ENCODE measurements at regions not wholly inside any gene's neighbourhood (a gene's known extent, or its start where the extent isn't known, plus 50 kb on each side); places are given as distances from the start of the nearest gene placed in this dataset.

DNA sequence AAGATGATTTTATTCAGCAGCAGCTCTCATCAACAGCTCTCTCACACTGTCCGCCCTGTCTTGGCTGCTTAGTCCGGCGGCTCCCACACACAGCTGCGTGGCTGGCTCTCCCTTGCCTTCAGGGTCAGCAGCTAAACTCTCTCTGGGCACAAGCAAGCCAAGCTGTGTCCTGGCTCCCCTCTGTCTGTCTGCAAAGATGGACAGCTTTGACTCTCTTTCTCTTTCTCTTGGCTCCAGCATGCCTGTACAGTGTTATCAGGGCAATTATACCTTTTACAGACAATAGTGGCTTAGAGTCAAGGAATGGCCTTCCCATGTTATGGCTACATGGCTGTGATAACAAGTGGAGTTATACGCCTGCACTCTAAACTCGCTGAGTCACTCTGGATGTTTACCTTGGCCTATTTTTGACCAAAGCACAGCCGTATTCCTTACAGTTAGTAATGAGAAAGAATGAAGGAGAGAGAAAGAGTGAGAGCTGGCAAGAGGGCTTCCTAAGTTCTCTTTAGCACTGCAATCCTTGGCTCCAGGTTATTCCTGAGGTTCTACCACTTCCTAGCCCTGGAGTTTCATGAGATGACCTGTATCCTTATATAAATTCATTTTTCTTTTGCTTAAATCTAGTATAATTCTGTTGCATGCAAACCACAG lies 59.9 kb upstream of the ZSWIM5 start (continued):
- TF ChIP-seq, protein P1, sequence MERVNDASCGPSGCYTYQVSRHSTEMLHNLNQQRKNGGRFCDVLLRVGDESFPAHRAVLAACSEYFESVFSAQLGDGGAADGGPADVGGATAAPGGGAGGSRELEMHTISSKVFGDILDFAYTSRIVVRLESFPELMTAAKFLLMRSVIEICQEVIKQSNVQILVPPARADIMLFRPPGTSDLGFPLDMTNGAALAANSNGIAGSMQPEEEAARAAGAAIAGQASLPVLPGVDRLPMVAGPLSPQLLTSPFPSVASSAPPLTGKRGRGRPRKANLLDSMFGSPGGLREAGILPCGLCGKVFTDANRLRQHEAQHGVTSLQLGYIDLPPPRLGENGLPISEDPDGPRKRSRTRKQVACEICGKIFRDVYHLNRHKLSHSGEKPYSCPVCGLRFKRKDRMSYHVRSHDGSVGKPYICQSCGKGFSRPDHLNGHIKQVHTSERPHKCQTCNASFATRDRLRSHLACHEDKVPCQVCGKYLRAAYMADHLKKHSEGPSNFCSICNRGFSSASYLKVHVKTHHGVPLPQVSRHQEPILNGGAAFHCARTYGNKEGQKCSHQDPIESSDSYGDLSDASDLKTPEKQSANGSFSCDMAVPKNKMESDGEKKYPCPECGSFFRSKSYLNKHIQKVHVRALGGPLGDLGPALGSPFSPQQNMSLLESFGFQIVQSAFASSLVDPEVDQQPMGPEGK (CRISPR knock-in tag; IDR thresholded peaks at IDR 0.05; ENCODE audit: borderline replicate concordance) = no peak
- TF ChIP-seq POLR2AphosphoS2 (IDR thresholded peaks at IDR 0.05; ENCODE audit: low read length) = no peak
- 0 out of 2 replicates have a peak, but pooled peaks have one; percentile 17 for TF ChIP-seq ETV1 (tag; conservative IDR thresholded peaks at IDR 0.05; ENCODE audit: low read depth)
- TF ChIP-seq, protein P2, sequence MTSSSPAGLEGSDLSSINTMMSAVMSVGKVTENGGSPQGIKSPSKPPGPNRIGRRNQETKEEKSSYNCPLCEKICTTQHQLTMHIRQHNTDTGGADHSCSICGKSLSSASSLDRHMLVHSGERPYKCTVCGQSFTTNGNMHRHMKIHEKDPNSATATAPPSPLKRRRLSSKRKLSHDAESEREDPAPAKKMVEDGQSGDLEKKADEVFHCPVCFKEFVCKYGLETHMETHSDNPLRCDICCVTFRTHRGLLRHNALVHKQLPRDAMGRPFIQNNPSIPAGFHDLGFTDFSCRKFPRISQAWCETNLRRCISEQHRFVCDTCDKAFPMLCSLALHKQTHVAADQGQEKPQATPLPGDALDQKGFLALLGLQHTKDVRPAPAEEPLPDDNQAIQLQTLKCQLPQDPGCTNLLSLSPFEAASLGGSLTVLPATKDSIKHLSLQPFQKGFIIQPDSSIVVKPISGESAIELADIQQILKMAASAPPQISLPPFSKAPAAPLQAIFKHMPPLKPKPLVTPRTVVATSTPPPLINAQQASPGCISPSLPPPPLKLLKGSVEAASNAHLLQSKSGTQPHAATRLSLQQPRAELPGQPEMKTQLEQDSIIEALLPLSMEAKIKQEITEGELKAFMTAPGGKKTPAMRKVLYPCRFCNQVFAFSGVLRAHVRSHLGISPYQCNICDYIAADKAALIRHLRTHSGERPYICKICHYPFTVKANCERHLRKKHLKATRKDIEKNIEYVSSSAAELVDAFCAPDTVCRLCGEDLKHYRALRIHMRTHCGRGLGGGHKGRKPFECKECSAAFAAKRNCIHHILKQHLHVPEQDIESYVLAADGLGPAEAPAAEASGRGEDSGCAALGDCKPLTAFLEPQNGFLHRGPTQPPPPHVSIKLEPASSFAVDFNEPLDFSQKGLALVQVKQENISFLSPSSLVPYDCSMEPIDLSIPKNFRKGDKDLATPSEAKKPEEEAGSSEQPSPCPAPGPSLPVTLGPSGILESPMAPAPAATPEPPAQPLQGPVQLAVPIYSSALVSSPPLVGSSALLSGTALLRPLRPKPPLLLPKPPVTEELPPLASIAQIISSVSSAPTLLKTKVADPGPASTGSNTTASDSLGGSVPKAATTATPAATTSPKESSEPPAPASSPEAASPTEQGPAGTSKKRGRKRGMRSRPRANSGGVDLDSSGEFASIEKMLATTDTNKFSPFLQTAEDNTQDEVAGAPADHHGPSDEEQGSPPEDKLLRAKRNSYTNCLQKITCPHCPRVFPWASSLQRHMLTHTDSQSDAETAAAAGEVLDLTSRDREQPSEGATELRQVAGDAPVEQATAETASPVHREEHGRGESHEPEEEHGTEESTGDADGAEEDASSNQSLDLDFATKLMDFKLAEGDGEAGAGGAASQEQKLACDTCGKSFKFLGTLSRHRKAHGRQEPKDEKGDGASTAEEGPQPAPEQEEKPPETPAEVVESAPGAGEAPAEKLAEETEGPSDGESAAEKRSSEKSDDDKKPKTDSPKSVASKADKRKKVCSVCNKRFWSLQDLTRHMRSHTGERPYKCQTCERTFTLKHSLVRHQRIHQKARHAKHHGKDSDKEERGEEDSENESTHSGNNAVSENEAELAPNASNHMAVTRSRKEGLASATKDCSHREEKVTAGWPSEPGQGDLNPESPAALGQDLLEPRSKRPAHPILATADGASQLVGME (CRISPR knock-in tag; IDR thresholded peaks at IDR 0.05) = no peak
- peak; percentile 100 for TF ChIP-seq NFE2 (IDR thresholded peaks at IDR 0.05; ENCODE audit: low read depth)
- TF ChIP-seq CSDE1 (IDR thresholded peaks at IDR 0.05) = no peak
- TF ChIP-seq, protein P3, sequence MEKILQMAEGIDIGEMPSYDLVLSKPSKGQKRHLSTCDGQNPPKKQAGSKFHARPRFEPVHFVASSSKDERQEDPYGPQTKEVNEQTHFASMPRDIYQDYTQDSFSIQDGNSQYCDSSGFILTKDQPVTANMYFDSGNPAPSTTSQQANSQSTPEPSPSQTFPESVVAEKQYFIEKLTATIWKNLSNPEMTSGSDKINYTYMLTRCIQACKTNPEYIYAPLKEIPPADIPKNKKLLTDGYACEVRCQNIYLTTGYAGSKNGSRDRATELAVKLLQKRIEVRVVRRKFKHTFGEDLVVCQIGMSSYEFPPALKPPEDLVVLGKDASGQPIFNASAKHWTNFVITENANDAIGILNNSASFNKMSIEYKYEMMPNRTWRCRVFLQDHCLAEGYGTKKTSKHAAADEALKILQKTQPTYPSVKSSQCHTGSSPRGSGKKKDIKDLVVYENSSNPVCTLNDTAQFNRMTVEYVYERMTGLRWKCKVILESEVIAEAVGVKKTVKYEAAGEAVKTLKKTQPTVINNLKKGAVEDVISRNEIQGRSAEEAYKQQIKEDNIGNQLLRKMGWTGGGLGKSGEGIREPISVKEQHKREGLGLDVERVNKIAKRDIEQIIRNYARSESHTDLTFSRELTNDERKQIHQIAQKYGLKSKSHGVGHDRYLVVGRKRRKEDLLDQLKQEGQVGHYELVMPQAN (IDR thresholded peaks at IDR 0.05; ENCODE audit: borderline replicate concordance) = no peak; the same call in 1 of the 2 replicates
- no peak for TF ChIP-seq IRF2 (CRISPR knock-in tag; IDR thresholded peaks at IDR 0.05)
- TF ChIP-seq ZNF780A (CRISPR knock-in tag; IDR thresholded peaks at IDR 0.05) = no peak
- TF ChIP-seq, protein P4, sequence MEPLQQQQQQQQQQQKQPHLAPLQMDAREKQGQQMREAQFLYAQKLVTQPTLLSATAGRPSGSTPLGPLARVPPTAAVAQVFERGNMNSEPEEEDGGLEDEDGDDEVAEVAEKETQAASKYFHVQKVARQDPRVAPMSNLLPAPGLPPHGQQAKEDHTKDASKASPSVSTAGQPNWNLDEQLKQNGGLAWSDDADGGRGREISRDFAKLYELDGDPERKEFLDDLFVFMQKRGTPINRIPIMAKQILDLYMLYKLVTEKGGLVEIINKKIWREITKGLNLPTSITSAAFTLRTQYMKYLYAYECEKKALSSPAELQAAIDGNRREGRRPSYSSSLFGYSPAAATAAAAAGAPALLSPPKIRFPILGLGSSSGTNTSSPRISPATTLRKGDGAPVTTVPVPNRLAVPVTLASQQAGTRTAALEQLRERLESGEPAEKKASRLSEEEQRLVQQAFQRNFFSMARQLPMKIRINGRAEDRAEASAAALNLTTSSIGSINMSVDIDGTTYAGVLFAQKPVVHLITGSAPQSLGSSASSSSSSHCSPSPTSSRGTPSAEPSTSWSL (CRISPR knock-in tag; IDR thresholded peaks at IDR 0.05; ENCODE audit: borderline replicate concordance) = no peak
- peak; percentile 86 for TF ChIP-seq CBFA2T3 (IDR thresholded peaks at IDR 0.05)
- TF ChIP-seq CHD2 (IDR thresholded peaks at IDR 0.05; ENCODE audit: low read depth, low read length) = no peak
- TF ChIP-seq FOXA3 (CRISPR knock-in tag; conservative IDR thresholded peaks at IDR 0.05 in 1 of 2, IDR thresholded peaks at IDR 0.05 in 1 of 2) = peak; percentile 99 to 100
- no peak for TF ChIP-seq ZNF696 (CRISPR knock-in tag; conservative IDR thresholded peaks at IDR 0.05)
- TF ChIP-seq SP1 (CRISPR knock-in tag; IDR thresholded peaks at IDR 0.05) = 0 out of 2 replicates have a peak, but pooled peaks have one; percentile 37
- TF ChIP-seq ZNF445 (CRISPR knock-in tag; IDR thresholded peaks at IDR 0.05; ENCODE audit: low read depth) = no peak
- no peak for TF ChIP-seq SRSF9 (IDR thresholded peaks at IDR 0.05; ENCODE audit: borderline replicate concordance, low read depth, low read length)

Measured in K562 (cell line).